ENCODE measurements at regions not wholly inside any gene's neighbourhood (a gene's known extent, or its start where the extent isn't known, plus 50 kb on each side); places are given as distances from the start of the nearest gene placed in this dataset.

DNA sequence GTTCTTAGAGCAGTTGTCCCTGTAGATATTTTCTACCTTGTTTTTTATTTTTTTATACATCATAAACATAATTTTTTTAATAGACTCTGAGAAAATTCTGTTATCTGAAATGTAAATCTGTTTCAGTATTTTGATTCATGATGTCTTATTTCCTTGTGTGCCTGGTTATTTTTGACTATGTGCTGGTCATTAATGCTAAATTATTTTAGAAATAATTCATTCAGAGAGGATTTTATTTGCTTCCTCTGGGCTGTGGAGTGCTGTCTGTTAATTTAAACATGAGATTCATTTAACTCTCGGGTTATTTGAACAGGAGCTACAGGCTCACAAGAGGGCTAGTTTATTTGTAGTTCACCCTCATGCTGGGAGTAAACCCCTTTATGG is 124.3 kb upstream of the PITX1 start:
- no peak overlapping the region for H3K4me3 ChIP-seq (ENCODE audit: low read depth, low read length)
- TF ChIP-seq, protein P1, sequence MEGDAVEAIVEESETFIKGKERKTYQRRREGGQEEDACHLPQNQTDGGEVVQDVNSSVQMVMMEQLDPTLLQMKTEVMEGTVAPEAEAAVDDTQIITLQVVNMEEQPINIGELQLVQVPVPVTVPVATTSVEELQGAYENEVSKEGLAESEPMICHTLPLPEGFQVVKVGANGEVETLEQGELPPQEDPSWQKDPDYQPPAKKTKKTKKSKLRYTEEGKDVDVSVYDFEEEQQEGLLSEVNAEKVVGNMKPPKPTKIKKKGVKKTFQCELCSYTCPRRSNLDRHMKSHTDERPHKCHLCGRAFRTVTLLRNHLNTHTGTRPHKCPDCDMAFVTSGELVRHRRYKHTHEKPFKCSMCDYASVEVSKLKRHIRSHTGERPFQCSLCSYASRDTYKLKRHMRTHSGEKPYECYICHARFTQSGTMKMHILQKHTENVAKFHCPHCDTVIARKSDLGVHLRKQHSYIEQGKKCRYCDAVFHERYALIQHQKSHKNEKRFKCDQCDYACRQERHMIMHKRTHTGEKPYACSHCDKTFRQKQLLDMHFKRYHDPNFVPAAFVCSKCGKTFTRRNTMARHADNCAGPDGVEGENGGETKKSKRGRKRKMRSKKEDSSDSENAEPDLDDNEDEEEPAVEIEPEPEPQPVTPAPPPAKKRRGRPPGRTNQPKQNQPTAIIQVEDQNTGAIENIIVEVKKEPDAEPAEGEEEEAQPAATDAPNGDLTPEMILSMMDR (IDR thresholded peaks at IDR 0.05; ENCODE audit: low read depth, low read length, missing control alignments), result no peak
- no peak for DNase-seq (ENCODE audit: low read depth)

DNA sequence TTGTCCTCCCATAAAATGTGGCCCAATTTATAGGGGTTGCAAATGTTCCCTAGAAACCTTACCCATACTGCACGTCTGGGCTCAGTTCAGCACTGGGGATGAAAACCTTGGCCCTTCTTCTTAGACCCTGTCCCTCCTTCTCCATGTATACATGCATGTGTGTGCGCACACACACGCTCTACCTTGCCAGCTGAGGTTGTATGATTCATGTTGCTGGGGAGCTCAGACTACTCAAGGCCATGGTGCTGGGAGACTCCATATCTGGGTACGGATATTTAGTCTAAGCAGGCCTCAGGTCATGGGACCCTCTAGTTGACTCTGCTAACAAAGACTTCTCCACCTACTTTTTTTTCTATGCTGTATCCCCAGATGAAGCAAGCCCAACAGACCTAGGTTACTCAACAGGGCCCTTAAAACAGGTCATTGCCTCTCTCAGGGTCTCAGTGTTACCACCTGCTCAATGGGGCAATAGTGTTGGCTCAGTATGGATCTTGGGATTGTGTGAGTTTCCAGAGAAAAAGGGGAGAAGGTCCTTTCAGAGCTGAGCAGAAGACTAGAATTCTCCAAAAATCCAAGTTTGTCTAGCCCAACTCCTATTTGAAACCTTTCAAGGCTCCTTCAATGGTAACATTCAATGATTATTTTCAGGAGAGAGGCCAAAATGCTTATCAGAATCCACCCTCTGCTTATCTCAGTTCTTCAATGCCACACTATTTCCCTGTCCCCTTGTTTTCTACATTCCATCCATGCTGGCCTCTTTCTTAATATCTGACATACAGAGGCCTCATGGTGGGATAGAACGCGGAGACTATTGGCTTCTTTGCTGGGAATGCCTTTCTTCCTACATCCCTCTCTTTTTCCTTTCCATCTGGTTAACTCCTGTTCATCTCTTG is 123.6 kb upstream of the PITX1 start:
- H3K4me3 ChIP-seq (ENCODE audit: low read depth, low read length), result no peak overlapping the region
- no peak for DNase-seq (ENCODE audit: low read depth)
- TF ChIP-seq, protein P1 (IDR thresholded peaks at IDR 0.05; ENCODE audit: low read depth, low read length, missing control alignments), result no peak

DNA sequence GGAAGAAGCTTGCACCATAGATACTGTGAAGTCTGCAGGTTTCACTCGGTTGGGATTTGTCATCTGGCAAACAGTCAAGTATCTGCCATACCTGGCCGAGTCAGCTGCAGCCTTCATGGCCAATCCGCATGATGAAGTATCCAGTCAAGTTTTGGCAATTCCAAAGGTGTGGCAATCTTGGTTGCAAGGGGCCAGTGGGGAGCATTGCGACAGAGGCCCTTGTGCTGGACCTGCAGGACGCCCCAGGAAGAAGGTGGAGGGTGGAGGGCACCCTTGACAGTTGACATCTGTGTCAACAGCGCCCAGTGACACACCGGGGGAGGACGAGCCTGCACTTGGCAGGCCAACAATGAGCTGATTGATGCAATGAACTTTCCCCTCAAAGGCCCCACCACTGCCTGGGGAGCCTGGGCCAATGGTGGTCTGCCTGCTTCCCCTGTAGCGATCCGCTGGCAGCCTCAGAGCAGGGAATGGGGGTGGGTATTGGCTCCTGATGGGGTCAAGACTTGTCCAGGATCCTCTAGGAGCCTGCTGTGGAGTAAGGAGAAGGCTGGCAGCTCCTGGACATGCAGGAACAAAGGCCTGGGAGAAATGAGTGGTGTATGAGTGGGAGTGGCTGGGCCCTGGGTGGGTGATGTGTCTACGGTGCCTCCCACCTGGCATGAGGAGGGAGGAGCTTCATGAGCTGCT is 122.8 kb upstream of the PITX1 start:
- TF ChIP-seq, protein P1 (IDR thresholded peaks at IDR 0.05; ENCODE audit: low read depth, low read length, missing control alignments), result no peak
- DNase-seq (ENCODE audit: low read depth), result no peak
- no peak overlapping the region for H3K4me3 ChIP-seq (ENCODE audit: low read depth, low read length)

DNA sequence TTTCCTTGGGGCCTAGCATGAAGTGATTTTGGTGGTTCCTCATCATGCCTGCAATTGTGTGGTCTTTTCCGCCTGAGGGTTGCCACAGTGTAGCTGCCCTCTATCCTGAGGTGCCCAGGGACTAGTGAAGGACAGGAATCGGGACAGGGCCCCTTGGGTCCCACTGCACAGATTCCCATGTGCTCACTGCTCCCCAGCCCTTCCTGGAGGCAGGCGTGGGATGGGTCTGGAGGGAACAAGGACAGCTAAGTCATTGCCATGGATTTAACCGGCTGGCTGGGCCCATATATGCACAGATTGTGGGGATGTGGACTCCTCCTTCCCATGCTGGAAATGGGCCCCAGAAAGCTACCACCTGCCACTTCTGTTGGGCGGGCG is 122.3 kb upstream of the PITX1 start:
- no peak overlapping the region for H3K4me3 ChIP-seq (ENCODE audit: low read depth, low read length)
- TF ChIP-seq, protein P1 (IDR thresholded peaks at IDR 0.05; ENCODE audit: low read depth, low read length, missing control alignments), result no peak
- no peak for DNase-seq (ENCODE audit: low read depth)

DNA sequence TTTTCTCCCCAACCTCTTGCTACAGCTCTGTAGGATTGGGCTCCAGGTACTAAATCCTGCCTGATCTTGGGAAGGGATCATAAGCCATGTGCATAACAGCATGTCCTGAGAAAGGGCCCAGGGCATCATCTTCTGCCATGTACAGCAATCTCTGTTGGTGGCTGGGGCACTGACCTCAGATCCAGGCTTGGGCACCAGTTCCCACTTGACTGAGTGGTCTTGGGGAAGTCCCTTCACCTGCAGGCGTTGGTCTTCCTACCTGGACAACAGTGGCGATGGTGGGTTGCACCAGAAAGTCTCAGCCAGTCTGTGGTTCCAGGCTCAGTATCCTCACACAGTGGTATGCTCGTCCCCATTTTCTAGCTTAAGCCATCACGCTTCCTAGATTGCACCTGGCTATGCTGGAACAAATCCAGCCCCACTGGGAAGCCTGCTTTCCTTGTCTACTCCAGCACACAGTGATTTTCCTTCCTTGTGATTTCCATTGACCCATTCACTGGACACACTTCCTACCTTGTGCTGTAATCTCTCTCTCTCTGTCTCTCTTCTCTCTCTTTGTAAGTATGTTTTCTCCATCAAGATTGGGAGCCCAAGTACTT is 121.7 kb upstream of the PITX1 start:
- TF ChIP-seq, protein P1 (IDR thresholded peaks at IDR 0.05; ENCODE audit: low read depth, low read length, missing control alignments), result no peak
- no peak overlapping the region for H3K4me3 ChIP-seq (ENCODE audit: low read depth, low read length)
- no peak for DNase-seq (ENCODE audit: low read depth)

DNA sequence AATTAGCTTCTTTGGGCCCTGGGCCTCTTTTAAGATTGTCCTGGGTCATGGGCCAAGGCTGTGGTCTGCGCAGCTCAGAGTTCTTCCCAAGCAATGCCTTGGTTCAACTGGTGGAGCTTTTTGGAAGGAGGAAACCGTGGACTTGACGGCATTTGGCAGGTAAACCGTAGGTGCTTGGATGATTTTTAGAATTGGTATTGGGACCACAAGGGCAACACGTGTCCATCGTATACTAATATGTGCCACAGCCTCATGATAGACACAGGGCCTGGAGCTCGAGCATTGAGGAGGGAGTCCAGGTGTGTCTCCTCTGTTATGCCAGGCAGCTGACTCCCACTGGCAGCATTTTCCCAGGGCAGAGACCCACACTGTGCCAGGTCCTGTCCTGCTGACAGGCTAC is 120.9 kb upstream of the PITX1 start:
- TF ChIP-seq, protein P1 (IDR thresholded peaks at IDR 0.05; ENCODE audit: low read depth, low read length, missing control alignments), result no peak
- no peak for DNase-seq (ENCODE audit: low read depth)
- no peak overlapping the region for H3K4me3 ChIP-seq (ENCODE audit: low read depth, low read length)
